Transverse colon (tissue), 3 donors: ENCODE measurements at regions not wholly inside any gene's neighbourhood (a gene's known extent, or its start where the extent isn't known, plus 50 kb on each side); places are given as distances from the start of the nearest gene placed in this dataset.

Experiments used
- POLR2A ChIP-seq: fragments of 450-650 bp; IDR thresholded peaks from one replicate; pipeline ENCODE4 v1.6.1; 2016; ENCODE audit warnings: antibody characterized with exemption, mild to moderate bottlenecking, moderate library complexity
- TF ChIP-seq, protein P1 (sequence below), 5 experiments: fragments of 200-600 bp in 3 of 5; fragments of 450-650 bp in 2 of 5; sonication (generic) in 3 of 5; IDR thresholded peaks; 1 replicate in 2 of 5; 2 replicates in 3 of 5; pipeline ENCODE4 v1.5.1; 2016 to 2017; ENCODE audit warnings: antibody characterized with exemption in 5 of 5, inconsistent platforms in 3 of 5, mild to moderate bottlenecking in 2 of 5, moderate library complexity in 1 of 5

GRCh38 chr3:110576960-110577359 is 494.7 kb upstream of the NECTIN3 start:
- TF ChIP-seq, protein P1, sequence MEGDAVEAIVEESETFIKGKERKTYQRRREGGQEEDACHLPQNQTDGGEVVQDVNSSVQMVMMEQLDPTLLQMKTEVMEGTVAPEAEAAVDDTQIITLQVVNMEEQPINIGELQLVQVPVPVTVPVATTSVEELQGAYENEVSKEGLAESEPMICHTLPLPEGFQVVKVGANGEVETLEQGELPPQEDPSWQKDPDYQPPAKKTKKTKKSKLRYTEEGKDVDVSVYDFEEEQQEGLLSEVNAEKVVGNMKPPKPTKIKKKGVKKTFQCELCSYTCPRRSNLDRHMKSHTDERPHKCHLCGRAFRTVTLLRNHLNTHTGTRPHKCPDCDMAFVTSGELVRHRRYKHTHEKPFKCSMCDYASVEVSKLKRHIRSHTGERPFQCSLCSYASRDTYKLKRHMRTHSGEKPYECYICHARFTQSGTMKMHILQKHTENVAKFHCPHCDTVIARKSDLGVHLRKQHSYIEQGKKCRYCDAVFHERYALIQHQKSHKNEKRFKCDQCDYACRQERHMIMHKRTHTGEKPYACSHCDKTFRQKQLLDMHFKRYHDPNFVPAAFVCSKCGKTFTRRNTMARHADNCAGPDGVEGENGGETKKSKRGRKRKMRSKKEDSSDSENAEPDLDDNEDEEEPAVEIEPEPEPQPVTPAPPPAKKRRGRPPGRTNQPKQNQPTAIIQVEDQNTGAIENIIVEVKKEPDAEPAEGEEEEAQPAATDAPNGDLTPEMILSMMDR (IDR thresholded peaks at IDR 0.05): no peak
- TF ChIP-seq POLR2A: no peak
